SK-N-SH treated with all-trans-retinoic acid at 6 μM for 48 hours (cell line): ENCODE measurements at regions not wholly inside any gene's neighbourhood (a gene's known extent, or its start where the extent isn't known, plus 50 kb on each side); places are given as distances from the start of the nearest gene placed in this dataset.

Experiments used
- ATAC-seq: fragments of 200-7000 bp; cut with Tn5 transposase; 3 replicates; pipeline ENCODE4 v1.9.1; 2020; ENCODE audit warnings: mild to moderate bottlenecking, moderate library complexity
- ARNTL ChIP-seq: fragments of 450-650 bp; formaldehyde crosslinking; IDR thresholded peaks from 2 replicates; pipeline ENCODE4 v1.5.0; 2020; ENCODE audit warnings: low read depth, mild to moderate bottlenecking, moderate library complexity, borderline replicate concordance
- BACH2 ChIP-seq: fragments of 250-450 bp; sonication (Bioruptor Pico); IDR thresholded peaks from 2 replicates; pipeline ENCODE4 v1.9.0; 2021; ENCODE audit warnings: mild to moderate bottlenecking, borderline replicate concordance
- CSDC2 ChIP-seq: fragments of 250-450 bp; sonication (Bioruptor Pico); IDR thresholded peaks from 2 replicates; pipeline ENCODE4 v1.5.0; 2020; ENCODE audit warnings: mild to moderate bottlenecking, moderate library complexity
- ESRRG ChIP-seq: fragments of 250-450 bp; sonication (Bioruptor Pico); IDR thresholded peaks from 2 replicates; pipeline ENCODE4 v1.6.1; 2021; ENCODE audit warnings: mild to moderate bottlenecking
- GLIS3 ChIP-seq: fragments of 250-450 bp; sonication (Bioruptor Pico); IDR thresholded peaks from 2 replicates; pipeline ENCODE4 v1.5.0; 2020; ENCODE audit warnings: mild to moderate bottlenecking, moderate library complexity
- ISL1 ChIP-seq: fragments of 250-450 bp; sonication (Bioruptor Pico); IDR thresholded peaks from 2 replicates; pipeline ENCODE4 v2.1.2; 2022; ENCODE audit warnings: mild to moderate bottlenecking, moderate library complexity
- OSR1 ChIP-seq: fragments of 250-450 bp; sonication (Bioruptor Pico); IDR thresholded peaks from 2 replicates; pipeline ENCODE4 v1.8.0; 2022; ENCODE audit warnings: moderate library complexity, mild to moderate bottlenecking, inconsistent platforms
- PPARA ChIP-seq: fragments of 250-450 bp; sonication (Bioruptor Pico); IDR thresholded peaks from 2 replicates; pipeline ENCODE4 v1.5.0; 2020; ENCODE audit warnings: mild to moderate bottlenecking, borderline replicate concordance
- RARB ChIP-seq: fragments of 250-450 bp; sonication (Bioruptor Pico); IDR thresholded peaks from 2 replicates; pipeline ENCODE4 v1.8.0; 2021; ENCODE audit warnings: mild to moderate bottlenecking, moderate library complexity
- SNAI2 ChIP-seq: fragments of 250-450 bp; sonication (Bioruptor Pico); IDR thresholded peaks from 2 replicates; pipeline ENCODE4 v1.5.0; 2020; ENCODE audit warnings: mild to moderate bottlenecking, moderate library complexity
- TCF4 ChIP-seq: fragments of 250-450 bp; sonication (Bioruptor Pico); IDR thresholded peaks from 2 replicates; pipeline ENCODE4 v1.8.0; 2021; ENCODE audit warnings: mild to moderate bottlenecking, moderate library complexity, borderline replicate concordance
- TOX ChIP-seq: fragments of 250-450 bp; sonication (Bioruptor Pico); IDR thresholded peaks from 2 replicates; pipeline ENCODE4 v1.8.0; 2021; ENCODE audit warnings: mild to moderate bottlenecking, moderate library complexity, borderline replicate concordance
- ZC3H10 ChIP-seq: fragments of 250-450 bp; sonication (Bioruptor Pico); IDR thresholded peaks from 2 replicates; pipeline ENCODE4 v1.5.1; 2021; ENCODE audit warnings: mild to moderate bottlenecking, moderate library complexity
- ZFP3 ChIP-seq: fragments of 250-450 bp; sonication (Bioruptor Pico); IDR thresholded peaks from 2 replicates; pipeline ENCODE4 v1.5.0; 2020; ENCODE audit warnings: mild to moderate bottlenecking, moderate library complexity
- ZFP30 ChIP-seq: fragments of 450-650 bp; formaldehyde crosslinking; IDR thresholded peaks from 2 replicates; pipeline ENCODE4 v1.5.0; 2022; ENCODE audit warnings: mild to moderate bottlenecking, moderate library complexity
- ZNF565 ChIP-seq: fragments of 450-650 bp; formaldehyde crosslinking; conservative IDR thresholded peaks from 2 replicates; pipeline ENCODE4 v1.5.0; 2020; ENCODE audit warnings: low read depth, mild to moderate bottlenecking, moderate library complexity
- ZNF70 ChIP-seq: fragments of 450-650 bp; formaldehyde crosslinking; IDR thresholded peaks from 2 replicates; pipeline ENCODE4 v1.5.0; 2020; ENCODE audit warnings: mild to moderate bottlenecking, moderate library complexity
- ZNF8 ChIP-seq: fragments of 450-650 bp; formaldehyde crosslinking; IDR thresholded peaks from 2 replicates; pipeline ENCODE4 v1.5.0; 2020; ENCODE audit warnings: mild to moderate bottlenecking, moderate library complexity
- TF ChIP-seq, protein P1 (sequence below): fragments of 250-450 bp; sonication (Bioruptor Pico); IDR thresholded peaks from 2 replicates; pipeline ENCODE4 v1.8.0; 2021; ENCODE audit warnings: low read depth, mild to moderate bottlenecking, moderate library complexity, borderline replicate concordance
- TF ChIP-seq, protein P2 (sequence below): fragments of 250-450 bp; sonication (Bioruptor Pico); IDR thresholded peaks from 2 replicates; pipeline ENCODE4 v1.5.1; 2021; ENCODE audit warnings: mild to moderate bottlenecking, moderate library complexity
- TF ChIP-seq, protein P3 (sequence below): fragments of 250-450 bp; sonication (Bioruptor Pico); IDR thresholded peaks from 2 replicates; pipeline ENCODE4 v1.5.0; 2020; ENCODE audit warnings: mild to moderate bottlenecking, moderate library complexity
- TF ChIP-seq, protein P4 (sequence below): fragments of 250-450 bp; sonication (Bioruptor Pico); IDR thresholded peaks from 2 replicates; pipeline ENCODE4 v1.8.0; 2020; ENCODE audit warnings: mild to moderate bottlenecking, moderate library complexity, borderline replicate concordance
- TF ChIP-seq, protein P5 (sequence below): fragments of 250-450 bp; sonication (Bioruptor Pico); IDR thresholded peaks from 2 replicates; pipeline ENCODE4 v1.5.1; 2020; ENCODE audit warnings: low read depth, mild to moderate bottlenecking, moderate library complexity

DNA sequence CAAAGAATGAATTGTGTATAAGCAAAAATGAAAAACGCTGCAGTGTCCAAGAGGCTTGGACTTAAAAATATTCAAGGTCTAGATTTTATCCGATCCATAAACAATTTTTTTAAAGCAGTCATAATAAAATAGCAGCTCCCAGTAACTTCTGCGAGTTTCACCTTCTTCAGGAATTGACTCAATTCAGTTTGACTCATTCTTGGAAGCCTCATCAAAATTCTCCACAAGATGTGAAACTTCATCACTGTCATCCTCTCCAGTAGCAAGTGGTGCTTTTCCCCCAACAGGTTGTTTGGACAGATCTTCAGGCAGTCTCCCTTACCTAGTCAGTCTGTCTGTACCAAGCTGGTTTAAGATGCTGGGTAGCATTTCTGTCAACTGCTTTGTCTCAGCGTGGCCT is 93.5 kb upstream of the FOXG1 start:
- ATAC-seq, result no peak
- TF ChIP-seq ZNF70 (CRISPR knock-in tag) (no peak), RARB (no peak), PPARA (no peak), ESRRG (CRISPR knock-in tag) (no peak), ZNF565 (no peak), OSR1 (no peak), ZC3H10 (no peak), BACH2 (CRISPR knock-in tag) (no peak), TOX (CRISPR knock-in tag) (no peak), ISL1 (CRISPR knock-in tag) (no peak), ZFP30 (no peak), SNAI2 (CRISPR knock-in tag) (no peak)

DNA sequence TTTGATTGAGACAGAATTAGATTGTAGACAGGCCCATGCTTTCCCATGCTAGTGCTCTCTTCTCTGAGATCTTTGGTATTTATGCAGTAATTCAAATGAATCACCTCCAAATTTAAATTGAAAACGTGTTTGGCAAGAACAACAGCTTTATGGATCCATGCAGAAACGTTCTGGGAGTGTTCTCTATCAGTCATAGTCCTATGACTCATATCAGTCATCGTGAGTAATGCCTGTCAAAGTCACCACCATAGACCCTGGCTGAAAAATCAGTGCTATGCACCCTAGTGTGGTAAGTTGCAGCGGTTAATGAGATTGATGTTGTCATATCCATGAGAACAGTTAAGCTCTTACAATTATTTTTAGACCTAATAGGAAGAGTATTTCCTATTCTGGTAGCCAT is 90.1 kb upstream of the FOXG1 start:
- no peak for ATAC-seq
- TF ChIP-seq ZNF565 (no peak), ZFP30 (no peak)

DNA sequence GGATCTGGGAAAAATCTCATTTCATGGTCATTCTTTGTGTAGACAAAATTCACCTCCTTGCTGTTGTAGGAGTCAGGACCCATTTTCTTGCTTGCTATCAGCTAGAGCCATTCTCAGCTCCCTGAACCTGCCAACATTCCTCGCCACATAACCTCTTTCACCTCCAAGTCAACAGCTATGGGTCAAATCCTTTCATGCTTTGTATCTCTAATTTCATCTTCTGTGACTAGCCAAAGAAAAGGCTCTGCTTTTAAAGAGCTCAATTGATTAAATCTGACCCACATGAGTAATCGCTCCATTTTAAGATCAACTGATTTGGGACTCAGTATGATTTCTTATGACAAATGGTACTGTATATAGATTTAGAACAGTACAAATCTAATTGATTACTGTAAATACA is 89.2 kb upstream of the FOXG1 start:
- no peak for ATAC-seq
- TF ChIP-seq ZFP3 (CRISPR knock-in tag) (no peak), BACH2 (CRISPR knock-in tag) (no peak), TCF4 (CRISPR knock-in tag) (no peak), CSDC2 (CRISPR knock-in tag) (no peak), PPARA (no peak), SNAI2 (CRISPR knock-in tag) (no peak), ZNF565 (no peak), RARB (no peak), ZC3H10 (no peak), ZFP30 (no peak), ARNTL (CRISPR knock-in tag) (no peak), ESRRG (CRISPR knock-in tag) (no peak), ISL1 (CRISPR knock-in tag) (no peak), ZNF8 (CRISPR knock-in tag) (no peak), GLIS3 (CRISPR knock-in tag) (no peak)
- TF ChIP-seq, protein P1, sequence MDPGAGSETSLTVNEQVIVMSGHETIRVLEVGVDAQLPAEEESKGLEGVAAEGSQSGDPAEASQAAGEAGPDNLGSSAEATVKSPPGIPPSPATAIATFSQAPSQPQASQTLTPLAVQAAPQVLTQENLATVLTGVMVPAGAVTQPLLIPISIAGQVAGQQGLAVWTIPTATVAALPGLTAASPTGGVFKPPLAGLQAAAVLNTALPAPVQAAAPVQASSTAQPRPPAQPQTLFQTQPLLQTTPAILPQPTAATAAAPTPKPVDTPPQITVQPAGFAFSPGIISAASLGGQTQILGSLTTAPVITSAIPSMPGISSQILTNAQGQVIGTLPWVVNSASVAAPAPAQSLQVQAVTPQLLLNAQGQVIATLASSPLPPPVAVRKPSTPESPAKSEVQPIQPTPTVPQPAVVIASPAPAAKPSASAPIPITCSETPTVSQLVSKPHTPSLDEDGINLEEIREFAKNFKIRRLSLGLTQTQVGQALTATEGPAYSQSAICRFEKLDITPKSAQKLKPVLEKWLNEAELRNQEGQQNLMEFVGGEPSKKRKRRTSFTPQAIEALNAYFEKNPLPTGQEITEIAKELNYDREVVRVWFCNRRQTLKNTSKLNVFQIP (CRISPR knock-in tag), result no peak
- TF ChIP-seq, protein P2, sequence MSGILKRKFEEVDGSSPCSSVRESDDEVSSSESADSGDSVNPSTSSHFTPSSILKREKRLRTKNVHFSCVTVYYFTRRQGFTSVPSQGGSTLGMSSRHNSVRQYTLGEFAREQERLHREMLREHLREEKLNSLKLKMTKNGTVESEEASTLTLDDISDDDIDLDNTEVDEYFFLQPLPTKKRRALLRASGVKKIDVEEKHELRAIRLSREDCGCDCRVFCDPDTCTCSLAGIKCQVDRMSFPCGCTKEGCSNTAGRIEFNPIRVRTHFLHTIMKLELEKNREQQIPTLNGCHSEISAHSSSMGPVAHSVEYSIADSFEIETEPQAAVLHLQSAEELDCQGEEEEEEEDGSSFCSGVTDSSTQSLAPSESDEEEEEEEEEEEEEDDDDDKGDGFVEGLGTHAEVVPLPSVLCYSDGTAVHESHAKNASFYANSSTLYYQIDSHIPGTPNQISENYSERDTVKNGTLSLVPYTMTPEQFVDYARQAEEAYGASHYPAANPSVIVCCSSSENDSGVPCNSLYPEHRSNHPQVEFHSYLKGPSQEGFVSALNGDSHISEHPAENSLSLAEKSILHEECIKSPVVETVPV (CRISPR knock-in tag), result no peak
- TF ChIP-seq, protein P3, sequence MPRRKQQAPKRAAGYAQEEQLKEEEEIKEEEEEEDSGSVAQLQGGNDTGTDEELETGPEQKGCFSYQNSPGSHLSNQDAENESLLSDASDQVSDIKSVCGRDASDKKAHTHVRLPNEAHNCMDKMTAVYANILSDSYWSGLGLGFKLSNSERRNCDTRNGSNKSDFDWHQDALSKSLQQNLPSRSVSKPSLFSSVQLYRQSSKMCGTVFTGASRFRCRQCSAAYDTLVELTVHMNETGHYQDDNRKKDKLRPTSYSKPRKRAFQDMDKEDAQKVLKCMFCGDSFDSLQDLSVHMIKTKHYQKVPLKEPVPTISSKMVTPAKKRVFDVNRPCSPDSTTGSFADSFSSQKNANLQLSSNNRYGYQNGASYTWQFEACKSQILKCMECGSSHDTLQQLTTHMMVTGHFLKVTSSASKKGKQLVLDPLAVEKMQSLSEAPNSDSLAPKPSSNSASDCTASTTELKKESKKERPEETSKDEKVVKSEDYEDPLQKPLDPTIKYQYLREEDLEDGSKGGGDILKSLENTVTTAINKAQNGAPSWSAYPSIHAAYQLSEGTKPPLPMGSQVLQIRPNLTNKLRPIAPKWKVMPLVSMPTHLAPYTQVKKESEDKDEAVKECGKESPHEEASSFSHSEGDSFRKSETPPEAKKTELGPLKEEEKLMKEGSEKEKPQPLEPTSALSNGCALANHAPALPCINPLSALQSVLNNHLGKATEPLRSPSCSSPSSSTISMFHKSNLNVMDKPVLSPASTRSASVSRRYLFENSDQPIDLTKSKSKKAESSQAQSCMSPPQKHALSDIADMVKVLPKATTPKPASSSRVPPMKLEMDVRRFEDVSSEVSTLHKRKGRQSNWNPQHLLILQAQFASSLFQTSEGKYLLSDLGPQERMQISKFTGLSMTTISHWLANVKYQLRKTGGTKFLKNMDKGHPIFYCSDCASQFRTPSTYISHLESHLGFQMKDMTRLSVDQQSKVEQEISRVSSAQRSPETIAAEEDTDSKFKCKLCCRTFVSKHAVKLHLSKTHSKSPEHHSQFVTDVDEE (CRISPR knock-in tag), result no peak
- TF ChIP-seq, protein P4, sequence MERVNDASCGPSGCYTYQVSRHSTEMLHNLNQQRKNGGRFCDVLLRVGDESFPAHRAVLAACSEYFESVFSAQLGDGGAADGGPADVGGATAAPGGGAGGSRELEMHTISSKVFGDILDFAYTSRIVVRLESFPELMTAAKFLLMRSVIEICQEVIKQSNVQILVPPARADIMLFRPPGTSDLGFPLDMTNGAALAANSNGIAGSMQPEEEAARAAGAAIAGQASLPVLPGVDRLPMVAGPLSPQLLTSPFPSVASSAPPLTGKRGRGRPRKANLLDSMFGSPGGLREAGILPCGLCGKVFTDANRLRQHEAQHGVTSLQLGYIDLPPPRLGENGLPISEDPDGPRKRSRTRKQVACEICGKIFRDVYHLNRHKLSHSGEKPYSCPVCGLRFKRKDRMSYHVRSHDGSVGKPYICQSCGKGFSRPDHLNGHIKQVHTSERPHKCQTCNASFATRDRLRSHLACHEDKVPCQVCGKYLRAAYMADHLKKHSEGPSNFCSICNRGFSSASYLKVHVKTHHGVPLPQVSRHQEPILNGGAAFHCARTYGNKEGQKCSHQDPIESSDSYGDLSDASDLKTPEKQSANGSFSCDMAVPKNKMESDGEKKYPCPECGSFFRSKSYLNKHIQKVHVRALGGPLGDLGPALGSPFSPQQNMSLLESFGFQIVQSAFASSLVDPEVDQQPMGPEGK (CRISPR knock-in tag), result no peak

DNA sequence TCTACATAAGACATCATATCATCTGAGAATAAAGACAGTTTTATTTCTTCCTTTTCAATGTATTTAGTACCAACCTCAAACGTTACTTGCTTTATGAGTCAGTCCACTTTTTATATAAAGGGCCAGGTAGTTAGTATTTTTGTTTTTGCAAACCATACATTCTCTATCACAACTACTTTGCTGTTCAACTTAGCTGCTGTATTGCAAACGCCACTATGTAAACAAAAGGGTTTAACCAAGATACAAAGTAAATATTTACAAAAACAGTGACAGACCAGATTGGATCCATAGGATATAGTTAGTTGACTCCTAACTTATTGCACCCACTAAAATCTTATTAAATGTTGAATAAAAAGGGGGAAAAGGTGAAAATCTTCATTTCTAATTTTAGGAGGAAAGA is 87.7 kb upstream of the FOXG1 start:
- no peak for ATAC-seq
- TF ChIP-seq, protein P4 (CRISPR knock-in tag), result no peak
- no peak for TF ChIP-seq GLIS3 (CRISPR knock-in tag)
- no peak for TF ChIP-seq ZC3H10
- TF ChIP-seq, protein P5, sequence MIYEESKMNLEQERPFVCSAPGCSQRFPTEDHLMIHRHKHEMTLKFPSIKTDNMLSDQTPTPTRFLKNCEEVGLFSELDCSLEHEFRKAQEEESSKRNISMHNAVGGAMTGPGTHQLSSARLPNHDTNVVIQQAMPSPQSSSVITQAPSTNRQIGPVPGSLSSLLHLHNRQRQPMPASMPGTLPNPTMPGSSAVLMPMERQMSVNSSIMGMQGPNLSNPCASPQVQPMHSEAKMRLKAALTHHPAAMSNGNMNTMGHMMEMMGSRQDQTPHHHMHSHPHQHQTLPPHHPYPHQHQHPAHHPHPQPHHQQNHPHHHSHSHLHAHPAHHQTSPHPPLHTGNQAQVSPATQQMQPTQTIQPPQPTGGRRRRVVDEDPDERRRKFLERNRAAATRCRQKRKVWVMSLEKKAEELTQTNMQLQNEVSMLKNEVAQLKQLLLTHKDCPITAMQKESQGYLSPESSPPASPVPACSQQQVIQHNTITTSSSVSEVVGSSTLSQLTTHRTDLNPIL (CRISPR knock-in tag), result no peak
- no peak for TF ChIP-seq ZNF565
- TF ChIP-seq ARNTL (CRISPR knock-in tag), result no peak
- TF ChIP-seq, protein P1 (CRISPR knock-in tag), result no peak
- TF ChIP-seq RARB, result no peak
- no peak for TF ChIP-seq ZNF8 (CRISPR knock-in tag)
- TF ChIP-seq TCF4 (CRISPR knock-in tag), result no peak
- TF ChIP-seq TOX (CRISPR knock-in tag), result no peak
